ENCODE measurements at regions not wholly inside any gene's neighbourhood (a gene's known extent, or its start where the extent isn't known, plus 50 kb on each side); places are given as distances from the start of the nearest gene placed in this dataset.

DNA sequence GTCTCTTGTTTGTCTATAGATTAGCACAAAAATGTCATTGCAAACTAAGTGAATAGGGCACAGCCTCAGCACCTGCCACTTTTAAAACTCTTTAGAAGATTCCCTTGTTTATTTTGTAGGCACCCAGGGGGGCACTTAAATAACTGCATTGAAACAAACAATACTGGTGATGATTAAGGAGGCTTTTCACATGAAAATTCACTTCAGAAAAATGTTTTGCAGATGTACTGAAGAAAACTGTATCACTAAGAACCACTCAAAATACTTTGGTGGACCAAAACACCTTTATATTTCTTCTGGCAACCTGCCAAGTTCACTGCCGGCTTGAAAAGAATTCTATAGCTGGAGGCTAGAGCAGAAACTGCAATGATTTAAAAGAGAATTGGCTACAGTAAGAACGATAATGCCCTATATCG is 281.5 kb downstream of the TOX3 start:
- TF ChIP-seq POLR2A (IDR thresholded peaks at IDR 0.05; ENCODE audit: low read depth, low read length) = no peak
- TF ChIP-seq FOS (IDR thresholded peaks at IDR 0.05; ENCODE audit: borderline replicate concordance, insufficient read depth, low read length) = no peak
- TF ChIP-seq, protein P1, sequence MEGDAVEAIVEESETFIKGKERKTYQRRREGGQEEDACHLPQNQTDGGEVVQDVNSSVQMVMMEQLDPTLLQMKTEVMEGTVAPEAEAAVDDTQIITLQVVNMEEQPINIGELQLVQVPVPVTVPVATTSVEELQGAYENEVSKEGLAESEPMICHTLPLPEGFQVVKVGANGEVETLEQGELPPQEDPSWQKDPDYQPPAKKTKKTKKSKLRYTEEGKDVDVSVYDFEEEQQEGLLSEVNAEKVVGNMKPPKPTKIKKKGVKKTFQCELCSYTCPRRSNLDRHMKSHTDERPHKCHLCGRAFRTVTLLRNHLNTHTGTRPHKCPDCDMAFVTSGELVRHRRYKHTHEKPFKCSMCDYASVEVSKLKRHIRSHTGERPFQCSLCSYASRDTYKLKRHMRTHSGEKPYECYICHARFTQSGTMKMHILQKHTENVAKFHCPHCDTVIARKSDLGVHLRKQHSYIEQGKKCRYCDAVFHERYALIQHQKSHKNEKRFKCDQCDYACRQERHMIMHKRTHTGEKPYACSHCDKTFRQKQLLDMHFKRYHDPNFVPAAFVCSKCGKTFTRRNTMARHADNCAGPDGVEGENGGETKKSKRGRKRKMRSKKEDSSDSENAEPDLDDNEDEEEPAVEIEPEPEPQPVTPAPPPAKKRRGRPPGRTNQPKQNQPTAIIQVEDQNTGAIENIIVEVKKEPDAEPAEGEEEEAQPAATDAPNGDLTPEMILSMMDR (IDR thresholded peaks at IDR 0.05; ENCODE audit: extremely low read depth in 1 of 2, insufficient read depth in 1 of 2, low read depth in 1 of 2, low read length in 2 of 2) = no peak
- no peak for TF ChIP-seq GATA2 (IDR thresholded peaks at IDR 0.05; ENCODE audit: insufficient read depth, insufficient read length, low read depth, low read length)
- TF ChIP-seq POLR2AphosphoS5 (IDR thresholded peaks at IDR 0.05; ENCODE audit: insufficient read depth, low read depth, low read length) = no peak
- no peak for TF ChIP-seq EZH2 (IDR thresholded peaks at IDR 0.05; ENCODE audit: borderline replicate concordance, low read depth, low read length, severe bottlenecking)

Data from endothelial cell of umbilical vein (primary cell).